ENCODE measurements at regions not wholly inside any gene's neighbourhood (a gene's known extent, or its start where the extent isn't known, plus 50 kb on each side); places are given as distances from the start of the nearest gene placed in this dataset.

DNA sequence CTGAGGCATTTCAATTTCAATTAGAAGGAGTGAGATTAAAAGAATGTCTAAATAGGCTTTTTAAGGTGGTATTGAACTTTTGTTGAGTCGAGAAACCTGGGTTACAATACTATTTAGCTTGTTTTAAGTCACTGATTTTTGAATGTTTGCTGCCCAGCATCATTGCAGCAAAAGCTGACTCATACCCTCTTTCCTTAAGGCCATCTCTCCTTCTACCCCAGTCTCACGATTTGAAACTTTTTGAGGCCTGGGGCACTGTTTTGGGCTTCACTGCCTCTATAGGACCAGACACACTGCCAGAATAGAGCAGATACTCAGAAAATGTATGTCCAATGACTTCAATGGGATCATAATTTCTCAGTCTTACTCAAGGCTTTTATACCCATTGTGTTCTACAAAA is 319.6 kb upstream of the TGFBR2 start (continued):
- TF ChIP-seq BACH1 (IDR thresholded peaks at IDR 0.05; ENCODE audit: low read length) (no peak), CBX5 (IDR thresholded peaks at IDR 0.05; ENCODE audit: low read depth, low read length) (no peak), JUN (IDR thresholded peaks at IDR 0.05; ENCODE audit: low read depth, low read length) (no peak), KDM4A (IDR thresholded peaks at IDR 0.05; ENCODE audit: low read depth, low read length, severe bottlenecking) (no peak), MAX (IDR thresholded peaks at IDR 0.05) (no peak), JUND (IDR thresholded peaks at IDR 0.05; ENCODE audit: low read length) (no peak), NRF1 (IDR thresholded peaks at IDR 0.05; ENCODE audit: low read depth, low read length) (no peak), CHD1 (IDR thresholded peaks at IDR 0.05; ENCODE audit: low read depth, low read length) (no peak), TEAD4 (IDR thresholded peaks at IDR 0.05; ENCODE audit: low read depth, low read length) (no peak), FOSL1 (IDR thresholded peaks at IDR 0.05; ENCODE audit: insufficient read depth, low read depth, low read length) (no peak), POLR2A (IDR thresholded peaks at IDR 0.05; ENCODE audit: control extremely low read depth in 1 of 2, low read depth in 2 of 2, low read length in 2 of 2) (no peak), MAFK (IDR thresholded peaks at IDR 0.05; ENCODE audit: low read depth, low read length) (no peak), SP1 (IDR thresholded peaks at IDR 0.05; ENCODE audit: low read depth, low read length) (no peak), YY1 (IDR thresholded peaks at IDR 0.05; ENCODE audit: low read depth, low read length) (no peak), GTF2F1 (IDR thresholded peaks at IDR 0.05; ENCODE audit: borderline replicate concordance, low read depth, low read length) (no peak), EZH2 (IDR thresholded peaks at IDR 0.05; ENCODE audit: low read depth, low read length, severe bottlenecking) (no peak)
